HG03565 (cell line): ENCODE measurements at regions not wholly inside any gene's neighbourhood (a gene's known extent, or its start where the extent isn't known, plus 50 kb on each side); places are given as distances from the start of the nearest gene placed in this dataset.
"Not testable (repeated sequence)": the region's sequence is repeated elsewhere in the genome, so short reads cannot be mapped to it uniquely, and the experiment has no call there.

Experiments used
- ATAC-seq: cut with Tn5 transposase; IDR thresholded peaks from one replicate; pipeline ENCODE4 v1.9.1; 2021; ENCODE audit warnings: mild to moderate bottlenecking, moderate library complexity; ENCODE audit not compliant: unreplicated experiment

DNA sequence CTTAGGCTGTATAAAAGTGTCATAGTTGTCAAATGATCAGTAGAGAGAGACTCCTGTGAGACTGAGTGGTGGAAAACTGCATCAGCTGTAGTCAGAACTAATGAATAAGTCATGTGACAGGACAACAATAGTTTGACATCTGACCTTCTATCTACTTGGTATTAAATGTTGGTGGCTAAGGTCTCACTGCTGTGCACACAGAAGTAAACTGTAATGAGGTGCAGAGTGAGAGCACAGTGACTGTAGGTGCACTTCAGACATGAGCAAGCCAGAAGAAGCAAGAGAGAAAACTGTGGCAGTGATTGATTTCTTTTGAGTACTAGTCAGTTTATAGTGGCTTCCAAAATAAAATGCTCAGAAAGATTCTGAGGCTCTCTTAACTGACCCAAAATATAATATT lies 803.6 kb downstream of the RAPGEF2 start:
- ATAC-seq, result no peak

DNA sequence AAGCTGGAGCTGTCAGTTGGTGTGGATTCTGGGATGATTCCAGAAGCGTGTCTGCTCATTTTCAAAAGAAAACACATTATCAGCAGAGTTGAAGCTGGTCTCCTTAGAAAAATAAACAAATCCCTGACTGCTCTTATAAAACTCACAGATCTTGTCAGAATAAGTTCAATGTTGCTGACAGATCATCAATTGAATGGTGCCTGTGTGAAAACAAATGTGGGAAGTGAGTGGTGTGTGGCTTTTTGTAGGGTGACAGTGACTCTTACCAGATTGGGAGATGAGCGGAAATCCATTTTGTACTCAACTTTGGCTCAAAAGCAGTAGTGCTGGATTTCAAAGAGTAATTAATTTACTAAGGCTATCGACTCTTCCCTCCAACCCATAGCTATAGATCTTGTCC lies 807.8 kb downstream of the RAPGEF2 start:
- ATAC-seq, result no peak

DNA sequence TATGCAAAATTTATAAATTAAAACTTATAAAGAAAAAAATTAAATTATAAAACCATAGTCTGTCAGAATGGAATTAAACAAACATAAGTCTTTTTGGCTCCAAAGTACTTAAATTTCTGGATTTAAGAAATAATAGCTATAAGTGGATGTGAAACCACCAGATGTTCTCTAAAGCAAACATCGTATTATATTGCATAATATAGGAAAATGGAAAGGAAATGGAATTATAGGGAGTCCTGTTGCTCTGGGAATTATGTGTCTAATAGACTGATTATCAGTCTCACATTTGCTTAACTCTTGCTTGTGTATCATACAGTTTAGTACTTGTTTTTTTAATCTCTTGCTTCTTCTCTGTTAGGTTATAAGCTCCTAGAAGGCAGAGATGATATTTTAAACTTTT lies 819.2 kb downstream of the RAPGEF2 start:
- ATAC-seq, result no peak

DNA sequence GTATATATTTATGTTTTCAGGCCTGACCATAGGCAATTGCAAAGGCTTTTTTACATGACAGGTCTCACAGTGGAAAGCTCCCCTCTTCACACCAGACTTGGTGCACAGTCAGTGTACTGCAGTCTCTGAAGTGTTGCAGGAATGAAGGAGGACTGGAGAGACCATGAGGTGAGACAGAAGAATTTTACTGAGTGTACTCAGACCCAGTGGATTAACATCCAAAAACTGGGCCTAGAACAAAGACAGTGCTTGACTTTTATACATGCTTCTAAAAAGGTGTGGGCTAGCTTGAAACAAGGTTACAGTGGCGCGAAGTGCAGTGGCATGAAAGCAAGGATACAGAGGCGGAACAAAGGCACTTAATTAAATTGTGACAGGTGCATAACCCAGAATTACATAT lies 822.9 kb downstream of the RAPGEF2 start:
- ATAC-seq, result no peak

DNA sequence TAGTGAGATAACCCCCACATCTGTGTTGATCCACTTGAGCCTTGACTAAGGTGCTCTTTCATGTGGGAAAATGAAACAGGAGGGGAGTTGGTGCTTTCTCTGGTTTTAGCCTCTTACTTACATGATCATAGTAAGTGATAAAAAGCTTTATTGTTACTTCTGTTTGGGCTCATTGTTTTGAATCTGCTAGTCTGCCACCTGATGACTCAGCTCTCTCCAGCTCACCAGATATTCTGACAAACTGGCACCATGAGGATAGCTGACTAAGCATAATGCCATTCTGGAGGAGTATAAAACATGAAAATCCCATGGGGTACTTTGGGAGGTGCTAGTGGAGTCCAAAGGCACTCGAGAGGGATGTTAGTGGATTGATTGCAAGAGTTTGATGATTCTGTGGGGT lies 824.0 kb downstream of the RAPGEF2 start:
- ATAC-seq, result no peak

DNA sequence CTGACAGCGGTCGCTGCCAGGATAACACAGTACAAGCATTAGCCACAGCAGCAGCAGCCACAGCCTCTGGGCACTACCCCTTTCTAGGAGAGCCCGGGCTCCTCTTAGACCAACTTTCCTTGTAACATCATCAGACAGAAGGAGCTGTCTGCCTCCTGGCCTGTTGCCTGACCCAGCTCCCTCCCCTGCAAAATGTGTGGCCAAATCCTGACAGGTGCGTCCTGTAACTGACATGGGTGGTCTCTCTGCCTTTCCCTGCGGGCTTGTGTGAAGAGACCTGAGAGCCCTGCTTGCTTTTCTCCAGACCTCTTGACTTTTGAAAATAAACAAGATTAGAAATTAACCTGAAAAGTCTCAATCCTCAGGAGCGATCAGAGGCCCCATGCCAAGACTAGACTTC lies 824.9 kb downstream of the RAPGEF2 start:
- ATAC-seq, result no peak

DNA sequence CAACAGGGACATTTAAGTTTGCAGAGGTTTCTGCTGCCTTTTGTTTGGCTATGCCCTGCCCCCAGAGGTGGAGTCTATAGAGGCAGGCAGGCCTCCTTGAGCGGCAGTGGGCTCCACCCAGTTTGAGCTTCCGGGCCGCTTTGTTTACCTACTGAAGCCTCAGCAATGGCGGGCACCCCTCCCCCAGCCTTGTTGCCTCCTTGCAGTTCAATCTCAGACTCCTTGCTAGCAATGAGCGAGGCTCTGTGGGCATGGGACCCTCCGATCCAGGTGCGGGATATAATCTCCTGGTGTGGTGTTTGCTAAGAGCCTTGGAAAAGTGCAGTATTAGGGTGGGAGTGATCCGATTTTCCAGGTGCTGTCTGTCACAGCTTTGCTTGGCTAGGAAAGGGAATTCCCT lies 831.7 kb downstream of the RAPGEF2 start:
- not testable (repeated sequence) for ATAC-seq

DNA sequence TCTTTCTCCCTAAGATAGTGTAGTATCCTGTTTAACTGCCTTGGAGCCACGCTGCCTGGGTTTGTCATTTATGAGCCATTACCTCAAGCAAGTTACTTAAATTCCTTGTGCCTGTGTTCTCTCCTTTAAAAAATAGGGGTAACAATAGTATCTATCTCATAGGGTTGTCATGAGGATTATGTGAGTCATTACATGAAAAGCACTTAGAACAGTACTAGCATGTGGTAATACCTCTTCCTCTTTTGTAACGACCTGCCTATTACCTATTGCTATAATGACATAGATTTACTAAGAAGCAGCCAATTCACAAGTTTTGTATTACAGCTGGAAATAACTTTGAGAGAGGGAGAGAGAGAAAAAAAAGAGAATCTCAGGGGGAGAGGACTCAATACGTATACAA lies 834.7 kb downstream of the RAPGEF2 start:
- peak; percentile 100 for ATAC-seq

DNA sequence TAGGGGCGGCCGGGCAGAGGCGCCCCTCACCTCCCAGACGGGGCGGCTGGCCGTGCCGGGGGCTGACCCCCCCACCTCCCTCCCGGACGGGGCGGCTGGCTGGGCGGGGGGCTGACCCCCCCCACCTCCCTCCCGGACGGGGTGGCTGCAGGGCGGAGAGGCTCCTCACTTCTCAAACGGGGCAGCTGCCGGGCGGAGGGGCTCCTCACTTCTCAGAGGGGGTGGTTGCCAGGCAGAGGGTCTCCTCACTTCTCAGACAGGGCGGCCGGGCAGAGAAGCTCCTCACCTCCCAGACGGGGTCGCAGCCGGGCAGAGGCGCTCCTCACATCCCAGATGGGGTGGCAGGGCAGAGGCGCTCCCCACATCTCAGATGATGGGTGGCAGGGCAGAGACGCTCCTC lies 836.8 kb downstream of the RAPGEF2 start:
- ATAC-seq, result not testable (repeated sequence)

DNA sequence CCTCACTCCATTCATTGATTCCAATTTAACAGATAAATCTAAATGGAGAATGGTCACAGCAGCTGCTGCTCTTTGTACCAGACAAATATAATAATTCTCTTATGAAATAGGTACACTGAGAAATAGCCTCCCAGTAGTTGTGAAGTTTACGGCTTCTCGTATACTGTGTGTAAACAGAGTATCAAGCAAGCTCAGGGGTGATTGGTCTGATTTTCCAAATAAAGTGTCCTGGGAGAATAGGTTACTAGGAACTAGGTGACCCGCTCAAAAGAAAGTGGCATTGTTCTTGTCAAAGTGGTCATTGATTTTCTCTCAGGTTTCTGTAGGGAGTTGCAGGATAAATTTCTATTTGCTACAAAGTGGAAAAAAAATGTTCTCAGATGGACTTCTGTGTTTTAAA lies 838.2 kb downstream of the RAPGEF2 start:
- ATAC-seq, result no peak

DNA sequence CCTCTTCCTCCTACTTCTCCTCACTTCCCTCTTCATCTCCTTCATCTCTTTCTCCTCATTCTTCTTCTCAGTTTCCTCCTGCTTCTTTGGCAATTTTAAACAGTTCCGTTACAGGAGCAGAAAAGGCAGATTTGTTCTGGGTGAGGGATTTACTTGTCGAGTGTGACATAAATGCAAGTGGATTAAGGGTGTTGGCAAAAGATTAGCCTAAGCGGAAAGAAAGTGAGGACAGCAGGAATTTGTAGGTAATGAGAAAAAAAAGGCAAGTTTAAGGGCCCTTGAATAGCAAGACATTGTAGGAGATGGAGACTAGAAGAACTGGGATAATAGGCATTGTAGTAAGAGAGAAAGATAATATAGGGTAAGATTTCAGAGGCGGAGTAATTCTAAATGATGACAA lies 841.6 kb downstream of the RAPGEF2 start:
- ATAC-seq, result no peak

DNA sequence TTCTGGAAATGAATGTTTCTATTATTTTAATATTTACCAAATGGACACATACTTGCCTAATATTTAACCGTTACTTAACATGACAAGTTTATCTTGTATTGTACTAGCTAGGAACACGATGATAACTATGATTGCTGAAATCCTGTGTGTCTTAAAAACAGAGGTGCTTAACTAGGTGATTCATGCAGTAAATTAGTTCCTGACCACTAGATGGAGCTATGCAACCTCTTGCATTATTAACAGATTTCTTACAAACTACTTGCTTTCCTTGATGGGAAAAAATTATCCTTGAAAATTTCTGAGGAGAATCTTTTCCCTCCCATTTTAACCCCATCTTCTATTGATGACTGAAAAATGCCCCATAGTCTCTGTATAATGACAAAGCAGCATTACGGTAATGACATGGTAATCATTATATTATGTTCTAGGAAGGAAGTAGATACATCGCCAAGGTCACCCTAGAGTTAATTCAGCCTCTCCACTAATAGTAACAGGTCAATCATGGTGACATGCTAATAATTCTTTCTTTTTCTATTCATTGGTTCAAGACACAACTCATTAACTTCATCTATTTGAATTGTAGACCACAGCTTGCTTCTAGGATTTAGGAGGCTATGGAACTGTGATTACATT lies 844.2 kb downstream of the RAPGEF2 start:
- ATAC-seq, result peak; percentile 75

DNA sequence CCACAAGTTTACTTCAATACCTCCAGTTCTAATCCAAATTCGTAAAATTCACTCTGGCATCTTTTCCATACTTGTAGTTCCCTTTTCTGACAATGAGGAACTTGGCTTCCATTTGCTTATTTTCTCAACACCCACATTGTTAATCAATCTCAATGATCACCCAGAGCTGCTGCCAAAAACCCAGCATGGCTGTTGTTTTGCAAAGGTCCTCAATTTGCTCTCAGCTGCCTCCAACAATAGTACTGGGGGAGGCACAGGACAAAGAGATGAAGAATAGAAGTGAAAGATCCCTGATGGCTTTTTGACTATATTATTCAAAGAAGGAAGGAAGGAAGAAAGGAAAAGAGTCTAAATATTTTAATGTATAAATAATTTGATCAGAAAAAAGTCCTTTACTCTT lies 847.8 kb downstream of the RAPGEF2 start:
- ATAC-seq, result no peak

DNA sequence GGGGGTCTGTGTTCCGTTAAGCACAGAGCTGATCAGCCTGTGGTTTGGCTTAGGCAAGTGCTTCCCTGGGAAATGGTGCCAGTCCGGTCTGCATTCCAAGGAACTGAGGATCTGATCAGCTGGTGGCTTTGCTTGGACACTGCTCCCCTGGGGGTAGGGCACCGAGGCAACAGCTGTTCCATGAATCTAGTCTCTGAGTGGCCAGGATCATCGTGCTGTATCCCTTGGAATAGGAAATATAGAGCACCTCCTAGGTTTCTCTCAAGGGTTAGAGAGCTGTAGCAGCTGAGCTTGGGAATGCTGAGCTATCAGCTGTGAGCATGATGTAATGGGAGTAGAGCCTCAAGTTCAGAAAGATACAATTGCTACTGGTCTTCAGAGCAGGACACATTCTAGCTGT lies 863.9 kb downstream of the RAPGEF2 start:
- no peak for ATAC-seq

DNA sequence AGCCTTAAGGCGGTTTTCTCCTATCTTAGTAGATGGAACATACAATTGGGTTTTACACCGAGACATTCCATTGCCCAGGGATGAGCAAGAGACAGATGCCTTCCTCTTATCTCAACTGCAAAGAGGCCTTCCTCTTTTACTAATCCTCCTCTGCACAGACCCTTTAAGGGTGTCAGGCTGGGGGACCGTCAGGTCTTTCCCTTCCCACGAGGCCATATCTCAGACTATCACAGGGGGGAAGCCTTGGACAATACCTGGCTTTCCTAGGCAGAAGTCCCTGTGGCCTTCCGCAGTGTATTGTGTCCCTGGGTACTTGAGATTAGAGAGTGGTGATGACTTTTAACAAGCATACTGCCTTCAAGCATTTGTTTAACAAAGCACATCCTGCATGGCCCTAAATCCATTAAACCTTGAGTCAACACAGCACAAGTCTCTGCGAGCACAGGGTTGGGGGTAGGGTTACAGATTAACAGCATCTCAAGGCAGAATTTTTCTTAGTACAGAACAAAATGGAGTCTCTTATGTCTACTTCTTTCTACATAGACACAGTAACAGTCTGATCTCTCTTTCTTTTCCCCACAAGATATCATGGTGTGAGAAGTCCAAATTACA lies 874.1 kb downstream of the RAPGEF2 start:
- ATAC-seq, result not testable (repeated sequence)

DNA sequence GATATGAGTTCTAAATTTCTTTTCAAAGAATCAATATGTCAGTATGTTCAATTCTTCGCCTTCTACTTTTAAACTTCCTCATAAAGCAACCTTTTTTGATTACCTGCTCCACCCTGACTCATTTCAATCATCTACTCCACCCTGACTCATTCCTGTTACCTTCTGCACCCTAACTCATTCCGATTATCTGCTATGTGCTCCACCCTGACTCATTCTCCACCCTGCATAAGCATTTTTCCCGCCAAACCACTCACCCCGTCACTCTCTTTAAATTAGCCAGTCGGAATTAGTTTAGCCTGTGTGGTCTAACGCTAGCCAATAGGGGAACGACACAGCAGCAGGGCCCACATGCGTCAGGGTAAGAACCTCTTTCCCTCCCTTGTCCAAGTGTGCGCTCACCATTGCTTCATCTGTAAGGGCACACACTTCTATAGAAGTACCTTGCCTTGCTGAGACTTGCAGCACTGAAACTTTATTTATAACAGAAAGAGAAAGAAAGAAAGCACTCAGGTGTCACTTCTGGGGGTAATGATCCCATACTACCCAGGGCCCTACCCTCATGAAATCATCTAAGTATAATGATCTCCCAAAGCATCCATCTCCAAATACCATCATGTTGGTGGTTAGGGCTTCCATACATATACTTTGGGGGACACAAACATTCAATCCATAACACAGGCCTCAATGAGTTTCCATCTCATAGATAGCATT lies 875.2 kb downstream of the RAPGEF2 start:
- no peak for ATAC-seq

DNA sequence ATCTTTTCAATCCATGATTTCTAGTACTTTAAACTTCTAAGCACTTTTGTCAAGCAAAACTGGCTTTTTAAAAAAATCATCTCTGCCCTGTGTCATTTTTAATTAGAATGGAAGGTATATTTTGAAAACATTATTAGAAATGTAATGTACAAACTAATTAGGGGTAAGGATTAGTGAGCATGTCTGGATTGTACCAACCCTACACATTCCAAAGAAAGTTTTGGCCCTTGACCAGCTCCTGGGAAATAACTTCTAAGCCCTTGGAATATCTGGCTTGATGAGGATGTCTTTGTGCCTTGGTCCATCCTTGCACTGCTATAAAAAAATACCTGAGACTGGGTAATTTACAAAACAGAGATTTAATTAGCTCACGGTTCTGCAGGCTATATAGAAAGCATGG lies 876.5 kb downstream of the RAPGEF2 start:
- no peak for ATAC-seq

DNA sequence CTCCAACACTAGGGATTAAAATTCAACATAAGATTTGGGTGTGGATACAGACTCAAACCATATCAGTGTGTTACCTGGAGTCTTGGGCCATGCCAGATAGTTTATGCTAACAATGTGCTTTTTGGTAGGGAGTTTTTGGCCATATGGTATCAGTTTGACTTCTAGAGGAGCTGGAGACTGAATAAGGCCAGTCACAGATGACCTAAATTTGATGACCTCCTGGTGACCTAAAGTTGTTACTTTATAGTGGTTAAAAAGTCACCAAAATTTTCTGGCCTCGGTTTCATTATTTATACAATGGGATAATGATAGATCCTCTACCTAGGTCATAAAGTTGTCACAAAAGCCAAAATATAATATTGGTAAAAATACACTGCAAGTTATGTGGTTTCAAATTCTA lies 877.1 kb downstream of the RAPGEF2 start:
- ATAC-seq, result peak; percentile 55

DNA sequence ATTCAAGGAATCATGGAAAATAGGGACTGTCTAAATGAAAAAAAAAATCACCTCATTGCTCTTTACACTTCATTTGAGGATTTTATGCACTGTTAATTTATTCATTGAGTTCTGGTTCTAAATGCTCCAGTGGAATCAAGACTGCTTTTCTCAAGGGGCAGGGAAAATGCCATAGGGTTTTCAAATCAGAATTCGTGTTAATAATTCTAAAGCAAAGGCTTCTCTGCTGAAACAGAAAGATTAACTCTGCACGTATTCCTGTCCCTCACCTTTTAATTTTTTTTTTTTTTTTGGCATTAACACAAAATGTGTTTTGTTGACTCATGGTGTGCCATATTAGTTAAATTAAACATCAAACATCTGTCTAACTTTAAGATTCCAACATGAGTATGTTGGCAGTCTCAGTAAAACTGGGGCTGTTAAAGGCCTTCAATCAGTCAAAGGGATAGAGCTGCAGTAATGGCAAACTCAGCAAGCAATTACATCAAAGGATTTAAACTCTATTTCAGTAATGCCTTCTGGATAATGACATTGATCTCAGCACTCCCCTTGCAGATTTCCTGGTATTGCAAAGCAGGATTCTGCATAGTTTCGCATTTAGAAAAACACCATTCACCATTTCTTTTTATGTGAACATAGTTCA lies 878.1 kb downstream of the RAPGEF2 start:
- ATAC-seq, result no peak

DNA sequence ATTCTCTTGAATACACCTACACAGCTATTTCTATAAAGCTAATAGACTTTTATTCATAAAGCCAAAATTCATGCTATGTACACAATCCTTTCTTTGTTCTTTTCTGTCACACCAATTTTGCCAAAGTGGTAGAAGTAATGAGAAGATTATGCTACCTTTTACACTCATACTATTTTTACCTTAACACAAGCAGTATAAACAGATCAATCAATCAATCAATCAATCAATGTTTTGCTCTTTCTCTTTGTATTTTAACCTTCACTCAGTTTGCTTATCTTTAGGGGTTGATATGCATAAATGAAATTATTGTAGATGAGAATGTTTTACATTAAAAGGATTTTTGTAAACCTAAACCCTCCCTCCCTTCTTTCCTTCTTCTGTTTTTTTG lies 878.6 kb downstream of the RAPGEF2 start:
- ATAC-seq, result no peak

DNA sequence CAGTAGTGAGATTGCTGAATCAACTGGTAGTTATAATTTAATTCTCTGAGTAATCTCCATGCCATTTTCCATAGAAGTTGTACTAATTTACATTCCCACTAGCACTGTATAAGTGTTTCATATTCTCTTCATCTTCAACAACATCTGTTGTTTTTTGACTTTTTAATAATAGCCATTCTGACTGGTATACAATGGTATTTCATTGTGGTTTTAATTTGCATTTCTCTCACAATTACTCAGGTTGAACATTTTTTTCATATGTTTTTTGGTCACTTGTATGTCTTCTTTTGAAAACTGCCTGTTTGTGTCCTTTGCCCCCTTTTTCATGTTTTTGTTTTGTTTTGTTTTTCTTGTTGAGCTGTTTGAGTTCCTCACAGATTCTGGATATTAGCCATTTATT lies 880.2 kb downstream of the RAPGEF2 start:
- ATAC-seq, result no peak
